GM12865 (cell line): ENCODE measurements at regions not wholly inside any gene's neighbourhood (a gene's known extent, or its start where the extent isn't known, plus 50 kb on each side); places are given as distances from the start of the nearest gene placed in this dataset.

ENCODE experiments used
- DNase-seq: peaks from one replicate; pipeline ENCODE4 v3.0.0; 2010; ENCODE audit warnings: low read depth
- H3K4me3 ChIP-seq: 2 replicates; pipeline ENCODE4 v1.5.1; 2011; ENCODE audit warnings: mild to moderate bottlenecking, low read depth, low read length, control low read depth
- CTCF ChIP-seq: IDR thresholded peaks from 2 replicates; pipeline ENCODE4 v1.5.1; 2011; ENCODE audit warnings: low read length, control low read depth, low read depth, inconsistent platforms; ENCODE audit not compliant: insufficient read depth; ENCODE audit errors: missing control alignments

DNA sequence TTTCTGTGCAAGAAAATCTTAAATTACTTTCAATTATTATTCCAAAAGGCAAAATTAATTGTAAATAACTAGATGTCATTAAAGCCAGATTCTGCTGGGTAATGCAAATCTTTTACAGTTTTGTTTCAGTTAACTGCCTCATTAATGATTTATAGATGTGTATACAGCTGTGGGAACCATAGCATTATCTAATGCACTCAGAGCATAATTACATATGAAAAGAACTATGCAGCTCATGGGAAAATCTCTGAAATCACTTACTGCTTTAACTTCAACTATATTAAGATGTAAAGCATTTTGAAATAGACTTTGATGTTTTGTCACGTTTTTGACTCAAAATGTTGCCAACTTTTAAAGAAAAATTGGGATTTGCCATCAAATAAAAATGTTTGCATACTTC lies 630.3 kb upstream of the KLHL4 start:
- DNase-seq: no peak
- no peak for TF ChIP-seq CTCF
- H3K4me3 ChIP-seq: no peak overlapping the region

- TF ChIP-seq CTCF: no peak
- H3K4me3 ChIP-seq: no peak overlapping the region
- no peak for DNase-seq
These were observed 607.6 kb upstream of the KLHL4 start for GRCh38 chrX:86910027-86910426.

DNA sequence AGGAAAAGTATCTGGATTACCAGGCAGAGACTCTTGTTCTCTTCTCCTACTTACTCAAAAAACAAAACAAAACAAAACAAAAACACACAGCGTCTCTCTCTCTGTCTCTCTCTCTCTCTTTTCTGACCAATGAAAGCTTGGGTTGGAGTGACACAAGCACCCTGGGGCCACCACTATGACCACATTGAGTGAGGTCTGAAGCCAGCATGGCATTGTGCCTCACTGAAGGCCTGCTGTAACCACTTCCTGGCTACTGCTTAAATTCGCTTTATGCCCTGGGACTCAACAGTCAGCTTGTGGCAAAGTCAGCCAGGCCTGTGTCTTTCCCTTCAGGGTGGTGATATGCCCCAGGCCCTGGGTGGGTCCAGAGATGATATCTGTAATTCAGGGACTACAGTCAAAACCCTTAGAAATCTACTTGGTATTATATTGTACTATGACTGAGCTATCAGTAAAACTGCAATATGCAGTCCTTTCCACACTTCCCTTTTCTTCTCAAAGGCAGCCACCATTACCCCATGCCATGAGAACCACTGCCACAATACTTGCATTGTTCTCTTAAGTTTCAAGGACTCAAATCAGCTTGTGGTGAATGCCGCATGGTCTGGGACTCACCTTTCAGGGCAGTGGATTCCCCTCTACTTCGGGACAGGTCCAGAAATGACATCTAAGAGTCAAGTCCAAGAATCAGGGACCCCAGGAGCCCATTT lies 606.8 kb upstream of the KLHL4 start:
- no peak for TF ChIP-seq CTCF
- no peak for DNase-seq

DNA sequence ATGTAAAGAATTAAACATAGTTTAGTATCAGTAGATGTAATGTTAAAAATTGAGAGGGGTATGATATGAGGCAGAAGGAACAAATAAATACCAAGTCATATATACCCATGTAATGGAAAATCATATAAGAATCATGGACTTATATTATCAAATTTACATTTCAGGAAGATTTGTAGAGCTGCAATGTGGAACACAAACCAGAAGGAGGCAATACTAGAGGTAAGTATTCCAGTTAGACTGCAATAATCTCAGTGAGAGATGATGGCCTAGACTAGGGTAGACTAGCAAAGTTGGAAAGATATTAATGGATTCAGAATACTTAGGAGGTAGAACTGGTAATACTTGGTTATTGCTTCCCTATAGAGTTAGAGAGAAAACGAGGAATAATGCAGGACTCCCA lies 603.0 kb upstream of the KLHL4 start:
- no peak overlapping the region for H3K4me3 ChIP-seq
- TF ChIP-seq CTCF: no peak
- DNase-seq: no peak

More for the DNA sequence above, 606.8 kb upstream of the KLHL4 start:
- no peak overlapping the region for H3K4me3 ChIP-seq

DNA sequence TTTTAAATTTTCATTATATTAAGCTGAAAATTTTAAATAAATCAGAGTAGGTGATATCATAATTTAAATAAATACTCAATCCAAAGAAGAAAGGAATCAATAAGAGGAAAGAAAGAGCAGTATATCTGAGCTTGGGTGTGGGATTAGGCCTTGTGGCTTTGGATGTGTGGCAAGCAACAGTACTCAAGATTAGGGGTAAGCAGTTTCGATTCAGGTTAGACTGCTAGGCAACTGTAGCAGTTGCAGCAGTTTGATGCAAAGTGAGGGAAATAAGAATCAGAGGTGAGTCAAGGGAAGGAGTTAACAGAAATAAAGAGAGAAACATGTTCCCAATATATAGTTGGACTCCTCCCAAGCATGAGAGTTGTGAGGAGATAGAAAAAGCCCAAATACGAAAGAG lies 599.6 kb upstream of the KLHL4 start:
- no peak overlapping the region for H3K4me3 ChIP-seq
- TF ChIP-seq CTCF: no peak
- no peak for DNase-seq

DNA sequence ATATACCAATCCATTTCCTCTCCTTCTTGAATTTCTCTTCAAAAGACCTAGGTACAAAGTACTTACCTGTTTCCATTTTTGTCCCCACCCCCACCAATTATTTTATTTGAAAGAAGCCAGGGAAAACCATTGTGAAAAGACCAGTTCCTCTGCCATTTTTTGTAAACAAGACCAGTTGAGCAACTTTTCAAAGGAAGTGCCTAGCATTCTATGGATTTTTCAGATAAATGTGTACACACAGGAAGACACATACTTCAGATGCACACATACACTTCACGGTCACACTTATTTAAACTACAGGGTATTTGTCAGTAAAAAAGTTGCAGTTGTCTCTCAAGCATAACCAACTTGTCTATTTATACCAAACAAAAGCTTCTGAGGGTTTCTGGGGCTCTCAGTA lies 587.2 kb upstream of the KLHL4 start:
- no peak for TF ChIP-seq CTCF
- H3K4me3 ChIP-seq: no peak overlapping the region
- DNase-seq: no peak

DNA sequence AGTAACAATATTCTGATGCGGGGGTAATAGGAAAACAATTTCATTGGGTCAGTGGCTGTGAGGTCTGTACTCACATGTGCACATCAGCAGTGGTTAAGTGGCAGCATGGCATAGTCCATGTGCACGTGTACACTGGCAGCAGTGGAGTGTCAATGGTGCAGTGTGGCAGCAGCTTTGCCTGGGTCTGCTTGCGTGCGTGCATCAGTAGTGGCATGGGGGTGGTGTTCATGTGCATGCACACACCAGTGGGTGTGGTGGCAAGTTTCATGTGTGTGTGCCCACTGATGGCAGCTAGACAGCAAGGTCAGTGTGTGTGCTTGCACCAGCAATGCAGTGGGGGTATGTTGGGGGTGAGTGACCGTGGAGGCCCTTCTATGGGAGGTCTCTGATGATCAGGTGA lies 581.6 kb upstream of the KLHL4 start:
- no peak overlapping the region for H3K4me3 ChIP-seq
- TF ChIP-seq CTCF: no peak
- DNase-seq: no peak
